ENCODE measurements at regions not wholly inside any gene's neighbourhood (a gene's known extent, or its start where the extent isn't known, plus 50 kb on each side); places are given as distances from the start of the nearest gene placed in this dataset.

GRCh38 chr18:75854808-75855207, 427.3 kb upstream of the SMIM21 start:
- no peak for TF ChIP-seq CTCF (IDR thresholded peaks at IDR 0.05)
- TF ChIP-seq EP300 (IDR thresholded peaks at IDR 0.05), result no peak
- TF ChIP-seq POLR2AphosphoS5 (IDR thresholded peaks at IDR 0.05), result no peak
- TF ChIP-seq POLR2A (IDR thresholded peaks at IDR 0.05), result no peak
